Central memory CD4-positive, alpha-beta T cell (primary cell): ENCODE measurements at regions not wholly inside any gene's neighbourhood (a gene's known extent, or its start where the extent isn't known, plus 50 kb on each side); places are given as distances from the start of the nearest gene placed in this dataset.
A peak's percentile ranks its signal among the peaks of the same experiment; 100 is the strongest.

Experiments
- DNase-seq: peaks from one replicate; pipeline ENCODE4 v3.0.0; 2022

DNA sequence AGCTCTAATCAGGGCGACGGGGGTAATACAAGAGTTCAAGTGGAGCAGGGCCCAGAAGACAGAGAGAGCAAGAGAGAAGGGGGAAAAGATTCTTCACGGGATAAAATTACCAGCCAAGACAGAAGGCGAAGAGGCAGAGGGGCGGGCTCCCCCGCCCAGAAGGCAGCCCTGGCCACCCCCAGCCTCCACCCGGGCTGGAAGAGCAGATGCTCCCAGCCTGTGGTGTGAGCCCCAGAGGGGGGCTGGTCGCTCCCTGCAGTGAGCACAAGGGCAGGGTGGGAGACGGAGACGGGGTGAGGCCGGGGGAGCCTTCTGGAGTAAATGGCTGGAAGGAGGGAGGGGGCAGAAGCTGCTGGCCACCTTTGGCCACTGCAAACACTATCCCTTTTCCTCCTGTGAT lies 1035.6 kb downstream of the VRK1 start:
- DNase-seq = no peak

DNA sequence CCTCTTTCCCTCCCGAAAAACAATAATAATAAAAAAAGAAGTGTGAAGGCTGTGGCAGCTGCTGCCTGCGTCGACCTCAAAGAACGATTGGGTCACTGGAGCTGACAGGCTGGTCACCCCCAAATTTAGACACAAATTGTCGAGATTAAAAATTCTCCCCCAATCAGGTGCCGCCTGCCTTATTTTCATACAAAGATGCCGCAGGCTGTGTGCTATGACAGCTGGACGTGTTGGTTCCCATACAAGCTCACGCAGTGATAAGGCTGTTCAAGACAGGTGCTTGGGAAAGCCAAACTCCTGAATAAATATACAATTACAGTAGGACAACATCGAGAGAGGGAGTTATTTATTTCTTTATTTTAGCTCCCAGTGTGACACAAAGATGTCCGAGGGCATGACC lies 1041.8 kb downstream of the VRK1 start:
- no peak for DNase-seq

DNA sequence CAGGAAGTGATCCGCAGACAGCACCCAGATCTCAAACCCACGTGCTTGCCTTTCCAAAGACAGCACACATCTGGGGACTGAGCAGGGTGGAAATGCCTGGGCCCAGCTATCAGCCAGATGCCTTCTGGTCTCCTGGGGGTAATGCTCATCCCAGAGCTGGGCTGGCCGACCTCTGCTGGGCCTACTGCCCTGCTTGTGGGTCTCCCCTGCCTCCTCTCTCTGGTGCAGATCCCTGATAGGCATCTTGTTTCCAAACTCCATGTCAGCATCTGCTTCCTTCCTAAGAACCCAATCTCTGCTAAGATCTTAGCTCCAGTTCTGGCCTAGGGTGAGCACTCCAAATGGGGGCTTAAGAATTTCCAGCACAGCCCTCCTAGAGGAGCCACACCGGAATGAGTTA lies 1043.0 kb downstream of the VRK1 start:
- no peak for DNase-seq

DNA sequence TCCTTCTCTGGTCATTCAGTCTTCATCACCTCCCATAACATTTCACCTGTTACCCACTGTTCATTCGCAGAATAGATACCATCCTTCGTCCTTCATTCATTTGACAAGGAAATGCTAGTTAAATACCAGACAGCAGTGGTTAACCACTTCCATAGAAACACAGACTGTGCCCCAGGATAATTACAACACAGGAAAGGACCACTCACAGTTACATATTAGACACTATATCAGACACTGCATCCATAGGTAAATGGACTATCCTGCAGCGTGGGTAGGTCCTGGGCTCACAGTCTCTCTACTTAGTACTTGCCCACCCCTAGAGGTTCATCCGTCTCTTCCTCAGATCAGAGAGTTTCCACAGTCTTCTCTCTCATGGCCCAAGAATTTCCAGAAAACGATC lies 1044.6 kb downstream of the VRK1 start:
- DNase-seq = no peak

DNA sequence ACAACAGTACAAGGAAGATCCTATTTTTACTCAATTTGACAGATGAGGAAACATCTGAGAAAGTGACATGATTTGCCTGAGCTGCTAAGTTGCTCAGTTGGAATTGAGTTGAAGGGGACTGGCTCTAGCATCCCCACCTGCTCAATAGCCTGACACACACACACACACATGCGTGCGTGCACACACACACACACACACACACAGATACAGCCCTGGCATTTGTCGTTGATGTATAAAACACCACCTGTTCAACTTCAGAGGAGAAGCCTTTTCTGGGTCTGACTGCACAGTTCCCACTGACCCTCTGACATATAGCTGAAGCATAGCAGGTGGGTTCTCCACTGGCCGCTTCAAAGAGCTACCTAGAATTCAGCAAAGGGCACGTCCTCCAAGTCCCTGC lies 1045.9 kb downstream of the VRK1 start:
- DNase-seq = no peak

DNA sequence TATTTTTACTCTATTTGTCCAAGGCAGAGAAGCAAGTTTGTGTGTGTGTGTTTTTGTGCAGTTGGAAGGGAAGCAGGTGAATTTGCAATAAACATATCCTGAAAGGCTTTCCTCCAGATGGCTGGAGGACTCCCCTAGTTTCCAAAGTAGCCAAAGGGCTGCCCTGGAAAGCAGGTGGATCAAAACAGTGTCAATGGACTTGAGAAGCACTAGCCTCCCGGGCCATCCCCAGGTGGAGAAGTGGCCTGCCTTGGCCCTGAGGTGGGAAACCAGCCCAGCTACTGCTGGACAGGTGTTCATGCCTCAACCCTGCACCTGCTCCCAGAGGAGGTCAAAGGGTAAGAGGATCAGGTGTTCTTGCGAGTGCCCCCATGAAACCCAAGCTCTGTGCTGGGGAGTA lies 1046.9 kb downstream of the VRK1 start:
- no peak for DNase-seq

DNA sequence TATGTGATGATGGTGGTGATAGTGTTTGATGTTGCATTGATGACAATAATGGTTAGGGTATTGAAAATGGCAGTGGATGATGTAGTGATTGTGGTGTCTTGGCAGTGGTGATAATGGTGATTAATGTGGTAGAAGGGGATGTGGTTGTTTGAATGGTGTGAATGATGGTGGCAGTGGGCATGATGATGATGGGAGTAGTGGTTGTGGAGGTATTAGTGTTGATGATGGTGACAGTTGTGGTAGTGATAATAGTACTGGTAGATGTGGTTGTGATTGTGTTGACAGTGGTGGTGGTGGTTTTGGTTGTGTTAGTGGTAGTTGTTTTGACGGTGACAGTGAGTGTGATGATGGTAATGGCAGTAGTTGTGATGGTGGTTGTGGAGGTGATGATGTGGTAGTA lies 1049.0 kb downstream of the VRK1 start:
- no peak for DNase-seq

DNA sequence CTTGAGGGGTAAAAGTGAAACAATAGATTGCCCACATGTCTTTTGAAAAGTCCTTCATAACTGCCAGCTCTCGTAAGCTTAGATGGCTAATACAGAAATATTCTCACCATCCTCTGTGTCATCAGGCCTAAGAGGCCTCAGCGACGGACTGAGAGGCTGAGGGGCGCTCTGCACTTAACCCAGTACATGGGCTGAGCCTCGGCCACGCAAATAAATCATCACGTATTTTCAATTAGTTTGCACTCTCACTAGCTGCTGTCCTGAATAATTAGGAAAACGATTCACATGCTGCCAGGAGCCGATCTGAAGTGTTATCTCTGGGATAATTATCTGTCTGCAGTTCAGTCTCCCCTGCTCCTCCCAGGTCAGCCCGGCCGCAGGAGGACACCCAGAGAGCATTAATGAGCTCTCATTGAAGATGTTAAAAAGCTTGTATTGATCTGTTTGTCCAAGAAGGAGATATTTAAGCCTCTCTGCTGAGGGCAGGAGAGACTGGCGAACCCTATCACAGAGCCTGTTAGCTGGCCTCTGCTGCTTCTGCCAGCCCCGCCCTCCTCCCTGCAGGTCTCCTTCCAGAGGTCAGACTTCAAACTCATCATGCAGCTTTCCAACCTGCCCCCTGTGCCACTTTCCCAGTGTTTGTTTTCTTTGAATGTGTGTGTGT lies 1051.3 kb downstream of the VRK1 start:
- DNase-seq = no peak

DNA sequence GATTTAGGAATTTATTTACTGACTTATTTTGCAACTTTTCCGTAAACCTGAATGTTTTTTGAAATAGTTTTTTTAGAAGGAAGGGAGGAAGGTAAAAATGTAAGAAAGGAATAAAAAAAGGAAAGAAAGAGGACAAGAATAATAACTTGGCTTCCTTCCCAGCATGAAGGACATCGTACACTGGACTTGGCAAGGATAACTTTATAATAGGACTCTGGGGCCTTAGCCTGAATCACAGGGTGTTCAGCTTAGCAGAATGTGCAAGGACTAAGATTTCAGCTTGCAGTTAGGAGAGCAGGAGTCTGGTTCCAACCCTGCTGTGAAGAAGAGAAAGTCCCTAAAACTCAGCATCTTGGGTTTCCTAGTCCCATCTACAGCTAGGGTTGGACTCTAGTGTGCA lies 1053.3 kb downstream of the VRK1 start:
- no peak for DNase-seq

DNA sequence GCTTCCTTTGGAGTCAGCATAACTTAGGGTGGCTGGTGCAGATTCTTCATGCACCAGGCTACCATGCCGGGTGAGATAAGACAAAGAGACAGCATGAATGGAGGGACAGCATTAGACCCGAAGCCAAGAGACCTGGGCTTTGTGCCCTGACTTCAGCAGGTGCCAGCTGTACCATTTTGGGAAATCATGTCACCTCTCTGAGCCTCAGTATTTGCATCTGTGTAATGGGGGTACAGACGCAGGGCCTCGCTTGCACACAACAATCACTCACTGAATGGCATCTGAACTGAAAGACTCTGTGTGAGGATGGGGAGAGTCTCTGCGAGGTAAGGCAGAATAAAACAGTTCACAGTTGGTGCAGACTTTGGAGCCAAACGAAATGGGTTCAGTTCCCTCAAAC lies 1053.7 kb downstream of the VRK1 start:
- no peak for DNase-seq

DNA sequence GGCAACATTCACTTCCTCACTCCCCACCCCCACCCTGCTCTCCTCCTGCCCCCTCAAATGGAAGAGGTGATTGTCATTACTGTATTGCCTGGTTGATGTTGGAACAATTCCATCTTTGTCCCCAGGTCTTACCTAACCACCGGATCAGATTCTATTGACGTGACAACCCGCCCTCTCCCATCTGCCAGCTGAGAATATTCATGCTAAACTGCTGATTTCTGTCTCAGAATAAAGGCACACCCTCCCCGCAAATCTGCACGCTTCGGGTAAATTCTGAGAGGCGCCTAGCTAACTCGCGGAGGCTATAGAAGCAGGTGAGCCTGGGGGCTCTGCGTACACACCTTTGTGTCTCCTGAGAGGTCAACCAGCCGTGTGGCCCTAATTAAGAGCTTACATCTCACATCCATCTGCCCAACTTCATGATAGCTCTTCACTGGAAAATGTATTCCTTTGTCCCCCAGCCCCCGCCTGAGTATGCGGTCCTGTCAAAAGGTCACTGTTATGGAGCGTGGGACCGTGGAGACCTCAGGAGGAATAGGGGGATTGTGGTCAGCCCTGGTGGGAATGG lies 1054.3 kb downstream of the VRK1 start:
- DNase-seq = no peak

DNA sequence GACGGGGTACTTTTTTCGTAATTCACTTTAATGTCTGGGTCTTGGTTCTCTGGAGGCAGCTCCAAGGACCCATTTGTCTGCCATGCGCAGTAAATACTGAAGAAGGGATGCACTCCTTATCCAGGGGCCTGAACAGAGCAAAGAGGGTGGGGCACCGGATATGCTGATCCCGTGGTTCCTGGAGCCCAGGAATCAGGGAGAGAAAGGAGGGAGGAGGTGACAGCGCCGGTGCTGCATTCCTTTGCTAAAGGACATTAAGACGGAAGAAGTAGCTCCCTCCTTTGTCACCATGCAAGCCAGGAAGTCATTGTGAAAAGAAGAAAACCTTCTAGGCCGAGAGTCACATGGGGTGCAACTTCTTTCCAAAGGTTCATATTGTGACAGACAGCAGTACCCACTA lies 1057.7 kb downstream of the VRK1 start:
- DNase-seq = no peak

DNA sequence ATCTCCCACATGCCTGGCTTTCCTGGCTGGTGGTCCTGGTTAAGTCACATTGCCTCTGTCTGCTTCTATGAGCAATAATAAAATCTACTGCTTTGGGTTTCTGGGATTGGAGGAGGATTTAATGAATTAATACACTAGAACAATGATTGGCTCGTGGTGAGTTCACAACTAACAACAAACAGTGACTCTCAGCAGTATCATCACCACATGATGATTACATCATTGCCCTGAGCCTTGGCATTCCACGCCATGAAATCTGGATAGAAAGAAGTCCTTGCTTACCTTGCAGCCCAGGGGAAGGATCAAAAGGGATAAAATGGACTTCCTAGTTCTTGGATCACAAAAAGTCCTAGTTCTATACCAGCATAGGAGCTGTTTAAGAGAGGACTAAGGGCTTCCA lies 1069.0 kb downstream of the VRK1 start:
- DNase-seq = no peak

DNA sequence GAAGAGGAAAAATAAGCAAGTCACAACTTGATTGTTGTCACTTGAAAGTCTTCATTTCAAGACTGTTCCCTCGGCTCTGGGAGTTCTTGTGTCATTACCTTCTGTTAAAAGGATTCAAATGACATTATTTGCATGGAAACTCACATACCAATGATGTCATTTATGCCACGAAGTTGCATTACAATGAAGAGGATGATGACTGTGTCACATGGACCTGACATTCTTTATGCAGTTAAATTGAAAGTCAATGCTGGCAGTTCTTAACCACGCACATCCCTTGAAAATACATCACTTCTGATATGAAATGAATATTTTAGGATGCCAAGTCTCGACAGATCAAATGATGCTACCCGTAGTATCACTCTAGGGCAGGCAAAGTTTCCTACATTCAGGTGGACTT lies 1069.5 kb downstream of the VRK1 start:
- no peak for DNase-seq

DNA sequence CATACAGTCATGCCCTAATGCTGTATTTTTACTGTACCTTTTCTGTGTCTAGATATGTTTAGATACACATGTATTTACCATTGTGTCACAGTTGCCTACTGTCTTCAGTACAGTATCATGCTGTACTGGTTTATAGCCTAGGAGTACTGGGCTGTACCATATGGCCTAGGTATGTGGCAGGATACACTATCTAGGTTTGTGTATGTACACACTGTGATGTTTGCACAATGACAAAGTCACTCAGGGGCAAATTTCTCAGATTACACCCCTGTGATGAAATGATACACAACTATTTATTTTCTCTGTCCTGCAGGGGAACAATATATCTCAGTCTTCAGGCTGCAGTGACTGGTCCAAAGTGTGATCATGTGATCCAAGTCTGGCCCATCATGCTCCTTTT lies 1076.1 kb downstream of the VRK1 start:
- no peak for DNase-seq

DNA sequence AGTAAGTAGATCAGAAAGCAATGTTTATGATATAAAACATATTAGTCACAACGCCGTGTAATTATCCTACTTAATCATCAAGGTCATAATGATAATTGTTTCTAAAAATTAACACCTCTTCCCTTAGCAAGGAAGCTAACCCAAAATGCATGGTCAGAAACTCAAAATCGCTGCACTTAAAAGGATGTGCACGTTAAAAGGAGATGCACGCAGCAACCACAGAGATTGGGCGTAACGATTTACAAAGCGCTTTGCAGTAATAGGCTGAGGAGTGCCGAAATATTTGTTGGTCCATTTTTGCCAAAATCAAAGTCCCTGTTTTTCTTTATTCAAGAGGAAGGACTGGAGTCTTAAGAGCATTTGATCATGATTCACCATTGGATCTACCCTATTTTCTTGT lies 1077.2 kb downstream of the VRK1 start:
- DNase-seq = no peak

DNA sequence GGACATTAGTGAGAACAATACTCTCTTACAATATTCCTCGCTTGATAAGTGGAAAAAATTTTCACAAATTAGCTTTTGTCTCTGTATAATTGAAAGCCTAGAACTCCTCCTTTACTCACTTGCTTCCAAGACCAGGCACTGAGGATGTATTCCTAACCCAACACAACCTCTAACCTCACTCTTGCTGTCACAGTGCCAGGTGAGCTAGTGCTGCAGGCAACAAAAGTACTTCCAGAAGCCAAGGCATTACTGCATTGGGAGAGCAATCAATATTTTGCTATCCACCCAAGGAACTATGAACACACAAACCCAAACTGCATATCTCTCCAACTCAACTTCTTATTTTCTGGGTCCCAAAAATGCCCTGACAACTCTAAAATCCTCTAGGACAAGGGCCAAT lies 1081.0 kb downstream of the VRK1 start:
- no peak for DNase-seq

DNA sequence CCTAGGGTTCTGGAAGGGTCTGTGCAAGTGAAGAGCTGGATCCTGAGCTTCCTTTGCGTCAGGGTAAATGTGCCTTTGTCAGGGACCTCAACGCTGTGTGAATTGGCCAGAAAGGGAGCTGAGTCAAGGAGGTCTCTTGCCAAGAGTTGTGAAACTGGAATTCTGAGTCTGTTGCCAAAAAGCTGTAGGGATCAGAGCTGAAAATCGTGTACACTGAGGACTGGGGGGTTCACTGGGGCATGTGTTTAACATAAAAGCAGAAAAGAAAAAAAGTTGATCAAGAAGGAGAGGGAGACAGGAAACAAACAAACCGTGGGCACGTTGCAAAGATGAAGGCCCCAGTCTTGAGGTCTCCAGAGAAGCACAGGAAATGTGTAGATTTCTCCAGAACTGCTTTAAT lies 1081.5 kb downstream of the VRK1 start:
- DNase-seq = peak; percentile 7

DNA sequence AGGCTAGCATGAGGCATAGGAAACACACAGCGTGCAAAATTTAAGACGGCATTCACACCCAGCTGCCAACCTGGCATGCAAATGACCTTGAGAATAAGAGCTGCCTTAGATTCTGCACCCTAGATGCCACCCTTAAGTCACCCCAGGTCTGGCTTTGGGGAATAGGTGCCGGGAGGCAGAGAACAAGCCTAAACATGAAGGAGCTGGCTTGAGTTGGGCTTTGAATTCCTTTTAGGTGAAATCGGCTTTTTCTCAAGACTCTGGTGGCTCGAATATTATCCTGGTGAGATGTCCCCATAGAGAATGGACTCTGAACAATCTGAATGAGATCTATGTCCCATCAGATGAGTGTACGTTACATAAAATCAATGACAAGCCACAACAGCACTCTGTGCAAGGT lies 1090.5 kb downstream of the VRK1 start:
- no peak for DNase-seq

DNA sequence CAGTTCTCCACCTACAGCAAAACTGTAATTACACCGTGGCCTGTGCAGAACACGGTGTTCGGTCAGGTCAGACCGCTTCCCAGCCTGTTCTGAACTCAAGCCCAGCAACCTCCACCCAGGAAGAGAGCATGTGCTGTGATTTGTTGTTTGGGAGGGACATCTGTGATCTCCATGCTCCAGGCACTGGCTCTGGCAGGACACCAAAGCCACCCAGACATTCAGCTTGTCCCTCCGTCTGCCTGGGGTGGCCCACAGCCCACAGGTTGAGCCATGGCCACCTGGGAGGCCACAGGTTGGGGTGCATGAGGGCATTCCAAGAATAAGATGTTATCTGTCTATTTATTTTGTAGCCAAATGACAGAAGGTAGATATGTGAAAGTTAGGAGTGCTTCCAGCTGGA lies 1091.1 kb downstream of the VRK1 start:
- no peak for DNase-seq

DNA sequence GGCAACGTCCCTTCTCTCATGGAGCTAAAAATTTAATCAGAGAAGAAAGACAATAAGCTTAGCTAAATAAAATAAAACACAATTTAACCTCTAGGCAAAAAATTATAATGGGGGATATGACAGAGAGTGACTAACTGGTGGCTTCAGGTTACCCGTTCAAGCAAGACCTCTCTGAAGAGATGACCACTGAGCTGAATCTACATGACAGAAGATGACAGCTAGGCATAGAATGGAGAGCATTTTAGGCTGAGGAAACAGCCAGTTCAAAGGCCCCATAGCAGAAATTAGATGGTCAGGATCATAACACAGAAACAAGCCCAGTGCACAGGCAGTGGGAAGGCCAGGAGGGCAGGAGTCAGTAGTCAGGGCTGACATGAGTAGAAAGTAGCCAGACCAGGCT lies 1094.3 kb downstream of the VRK1 start:
- DNase-seq = no peak

DNA sequence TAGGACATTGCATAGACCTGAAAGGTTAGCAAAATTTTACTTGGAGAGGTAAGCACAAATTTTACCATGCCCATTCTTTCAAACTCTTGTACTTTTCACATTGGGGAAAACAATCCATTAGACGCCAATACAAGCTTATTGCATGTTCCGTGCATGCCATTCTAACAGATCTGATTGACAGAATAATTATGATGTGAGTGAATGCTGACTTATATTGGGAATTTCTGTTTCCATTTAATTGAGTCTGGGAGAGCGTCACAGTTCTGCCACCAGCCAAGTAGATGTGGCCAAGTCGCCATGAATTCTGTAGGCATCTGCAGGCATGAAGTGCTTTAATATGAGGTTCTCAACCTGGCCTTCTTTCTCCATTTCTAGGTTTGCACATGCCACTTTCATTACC lies 1097.4 kb downstream of the VRK1 start:
- no peak for DNase-seq

DNA sequence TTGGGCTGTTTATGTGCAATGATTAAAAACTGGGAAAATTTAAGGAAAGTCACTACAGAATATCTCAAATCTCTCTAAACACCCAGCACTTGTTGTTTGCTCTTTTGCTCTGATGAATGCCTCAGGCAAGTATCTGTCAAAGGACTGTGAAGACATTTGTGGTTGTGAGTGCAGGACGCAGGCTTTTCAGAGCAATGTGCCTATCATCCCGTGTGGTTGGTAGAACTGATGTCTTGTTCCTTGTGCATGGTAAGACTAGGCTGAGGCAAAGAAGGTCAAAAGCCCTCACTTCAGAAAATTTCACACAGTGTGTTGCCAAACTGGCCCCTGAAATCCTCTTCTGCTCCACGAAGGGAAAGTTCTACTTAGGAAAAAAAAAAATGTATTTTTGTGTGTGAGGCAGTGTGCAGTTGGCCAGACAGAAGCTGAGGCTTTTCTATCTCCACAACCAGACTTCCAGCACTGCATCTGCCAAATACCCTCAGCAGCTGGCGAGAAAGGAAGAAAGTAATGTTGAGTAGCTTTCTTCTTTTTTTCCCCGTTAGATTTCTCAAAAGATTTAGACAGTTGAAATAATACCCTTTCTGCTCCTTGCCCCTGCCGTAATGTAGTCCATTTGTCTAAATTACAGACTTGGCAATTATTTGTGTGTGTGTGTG lies 1103.1 kb downstream of the VRK1 start:
- no peak for DNase-seq

DNA sequence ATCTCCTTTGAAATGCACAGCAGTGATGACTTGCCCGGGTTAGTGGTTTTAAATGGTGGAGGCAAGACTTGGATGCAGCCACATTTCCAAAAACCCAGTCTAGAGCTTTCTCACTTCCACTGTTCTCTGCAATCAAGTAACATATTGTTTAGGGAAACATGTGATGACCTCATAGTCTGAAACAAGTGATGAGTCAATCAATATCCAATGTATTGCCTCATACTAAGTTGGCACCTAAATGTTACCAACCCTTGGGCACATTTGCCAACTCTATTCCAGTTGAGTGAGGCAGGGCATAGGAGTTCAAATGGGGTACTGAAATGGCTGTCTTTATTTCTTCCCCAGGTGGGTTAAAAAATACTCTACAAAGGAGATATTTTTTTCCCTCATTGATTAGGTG lies 1105.4 kb downstream of the VRK1 start:
- no peak for DNase-seq

DNA sequence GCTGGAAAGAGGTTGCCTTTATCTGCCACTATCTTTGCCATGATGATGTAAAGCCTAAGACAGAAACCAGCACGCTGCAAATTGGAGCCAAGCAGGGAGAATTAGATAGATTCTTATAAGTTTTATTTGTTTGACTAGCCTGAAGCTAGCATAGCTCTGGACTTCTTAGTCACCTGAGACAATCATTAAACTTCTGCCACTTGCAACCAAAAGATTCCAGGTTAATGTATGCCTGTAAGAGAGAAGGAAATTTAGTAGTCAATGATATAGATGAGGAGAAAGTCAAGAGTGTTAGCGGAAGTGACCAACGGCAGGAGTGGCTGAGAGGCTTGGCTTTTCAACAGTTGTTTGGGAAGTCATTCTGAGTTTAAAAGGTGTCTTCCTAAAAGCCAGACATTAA lies 1106.6 kb downstream of the VRK1 start:
- DNase-seq = no peak
